ENCODE measurements at regions not wholly inside any gene's neighbourhood (a gene's known extent, or its start where the extent isn't known, plus 50 kb on each side); places are given as distances from the start of the nearest gene placed in this dataset.

DNA sequence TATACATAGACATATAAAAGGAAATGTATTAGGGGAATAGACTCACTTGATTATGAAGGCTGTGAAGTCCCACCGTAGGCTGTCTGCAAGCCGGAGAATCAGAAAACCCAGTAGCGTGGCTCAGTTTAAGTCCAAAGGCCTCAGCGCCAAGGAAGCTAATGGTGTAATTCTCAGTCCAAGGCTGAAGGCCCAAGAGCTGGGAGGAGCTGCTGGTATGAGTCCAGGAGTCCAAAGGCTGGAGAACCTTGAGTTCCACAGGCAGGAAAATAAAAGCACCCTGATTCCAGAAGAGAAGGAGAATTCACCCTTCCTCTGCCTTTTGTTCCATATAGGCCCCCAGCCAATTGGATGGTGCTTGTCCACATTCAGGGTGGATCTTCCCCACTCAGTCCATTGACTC, 166.2 kb upstream of the TAC1 start:
- no peak for DNase-seq (ENCODE audit: low spot score)
- intact Hi-C loops (cut with DNase I): no loop called here

DNA sequence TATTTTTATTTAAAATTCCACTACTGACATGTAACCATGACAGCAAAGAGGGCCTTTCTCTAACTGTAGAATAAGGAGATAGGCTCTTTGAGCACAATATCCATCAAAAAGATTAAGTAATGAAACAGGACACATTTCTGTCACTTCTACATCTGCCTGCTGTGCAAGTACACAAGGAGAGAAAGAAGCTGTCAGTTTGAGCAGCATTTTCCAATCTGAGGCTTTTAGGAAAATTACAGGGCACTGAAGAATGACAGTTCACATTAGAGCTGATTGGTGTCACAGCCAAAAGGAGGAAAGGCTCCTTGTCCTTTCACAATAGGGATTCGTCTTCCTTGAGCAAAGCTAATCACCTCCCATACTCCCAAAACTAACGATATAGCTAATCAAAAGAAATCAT, 158.8 kb upstream of the TAC1 start:
- no peak for DNase-seq (ENCODE audit: low spot score)
- intact Hi-C loops (cut with DNase I): no loop called here

DNA sequence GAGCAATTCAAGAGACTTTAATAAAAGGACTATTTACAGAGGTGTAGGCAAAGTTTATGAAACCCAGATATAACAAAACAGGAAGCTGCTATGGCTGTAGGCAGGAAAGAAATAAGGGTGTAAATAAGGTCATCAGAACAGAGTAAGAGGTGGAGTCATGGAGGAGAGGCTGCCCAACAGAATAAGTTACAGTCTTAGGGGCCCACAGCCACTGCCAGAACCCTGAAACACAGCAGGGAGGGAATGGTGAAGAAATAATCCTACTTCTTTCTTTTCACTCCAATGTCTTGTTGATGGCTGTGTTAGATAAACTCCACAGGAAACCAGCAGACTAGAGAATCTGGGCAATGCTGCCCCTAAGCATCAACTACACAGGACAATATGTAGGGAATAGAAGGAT, 155.8 kb upstream of the TAC1 start:
- intact Hi-C loops (cut with DNase I): no loop called here
- no peak for DNase-seq (ENCODE audit: low spot score)

DNA sequence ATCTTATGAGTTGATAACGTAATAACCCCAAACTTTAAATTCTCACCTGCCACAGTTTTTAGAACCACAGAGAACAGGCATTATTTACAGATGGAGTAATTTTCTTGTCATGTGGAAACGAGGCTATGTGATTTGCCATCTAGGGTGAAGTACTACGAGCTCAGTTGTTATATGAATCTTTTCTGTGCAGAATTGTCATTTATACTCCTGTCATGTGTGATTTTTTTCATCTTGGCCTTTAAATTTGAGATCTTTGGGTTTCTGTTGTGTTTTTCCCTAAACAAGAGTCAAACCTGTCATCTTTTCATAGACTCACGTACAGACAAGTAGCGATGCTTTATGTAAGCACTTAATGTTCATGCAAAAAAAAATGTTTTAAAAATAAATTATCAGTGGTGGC, 153.7 kb upstream of the TAC1 start:
- DNase-seq (ENCODE audit: low spot score): no peak
- intact Hi-C loops (cut with DNase I): no loop called here

DNA sequence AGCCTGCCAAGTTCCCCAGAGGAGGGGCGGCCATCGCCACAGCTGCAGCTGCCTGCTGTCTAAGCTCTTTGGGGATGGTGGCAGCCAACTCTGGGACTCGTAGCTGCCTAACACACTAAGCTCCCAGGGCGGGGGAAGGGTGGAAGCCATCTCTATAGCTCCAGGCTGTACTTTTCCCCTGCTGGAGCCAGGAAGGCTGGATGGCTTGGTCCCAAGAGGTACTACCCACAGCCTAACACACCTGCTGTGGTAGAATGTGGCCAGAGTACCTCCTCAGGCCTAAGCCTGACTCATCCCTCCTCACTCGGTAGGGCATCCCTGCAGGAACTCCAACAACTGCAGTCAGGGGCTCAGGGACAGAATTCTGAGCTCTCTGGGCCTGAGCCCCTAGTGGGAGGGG, 151.7 kb upstream of the TAC1 start:
- no peak for DNase-seq (ENCODE audit: low spot score)
- intact Hi-C loops (cut with DNase I): no loop called here

DNA sequence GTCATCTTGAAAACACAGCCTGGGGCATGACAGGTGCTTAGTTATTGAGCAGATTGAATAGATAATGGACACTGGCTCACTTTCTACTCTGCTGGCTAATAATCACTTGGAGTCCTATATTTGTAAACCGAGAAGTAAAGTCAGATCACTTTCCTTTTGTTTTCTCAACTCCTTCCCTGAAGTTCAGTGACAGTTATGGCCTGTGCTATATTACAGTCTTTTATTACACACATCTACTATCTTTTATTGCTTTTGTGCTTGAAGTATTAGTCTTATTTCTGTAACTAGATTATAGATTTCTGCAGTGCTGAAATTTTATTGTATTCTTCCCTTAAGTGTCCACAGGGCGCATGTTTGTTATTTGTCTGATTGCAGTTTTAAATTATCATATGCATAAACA, 136.4 kb upstream of the TAC1 start:
- intact Hi-C loops (cut with DNase I): no loop called here
- DNase-seq (ENCODE audit: low spot score): no peak

DNA sequence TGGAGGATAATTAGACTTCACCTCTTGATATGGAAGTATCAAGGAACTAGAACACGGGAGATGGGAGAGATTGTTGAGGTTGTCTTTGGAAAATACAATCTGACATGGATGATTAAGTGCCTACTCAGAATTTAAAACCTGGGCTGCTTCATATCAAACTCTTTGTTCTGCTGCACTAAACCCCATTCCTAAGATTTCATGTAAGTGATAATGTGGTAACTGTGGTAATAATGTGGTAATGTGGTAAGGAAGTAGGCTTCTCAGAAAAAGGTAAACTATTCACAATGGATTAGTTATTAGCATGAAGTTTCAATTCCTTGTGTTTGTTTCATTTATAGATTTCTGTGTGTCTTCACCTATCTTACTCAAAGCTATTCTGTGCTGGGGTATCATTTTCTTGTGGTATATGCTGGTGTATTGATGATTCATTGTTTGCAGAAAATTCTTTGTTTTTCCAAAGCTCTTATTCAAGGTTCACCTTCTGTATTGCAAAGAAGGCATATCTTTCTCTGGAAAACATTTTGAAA, 129.9 kb upstream of the TAC1 start:
- DNase-seq (ENCODE audit: low spot score): no peak
- intact Hi-C loops (cut with DNase I): no loop called here

DNA sequence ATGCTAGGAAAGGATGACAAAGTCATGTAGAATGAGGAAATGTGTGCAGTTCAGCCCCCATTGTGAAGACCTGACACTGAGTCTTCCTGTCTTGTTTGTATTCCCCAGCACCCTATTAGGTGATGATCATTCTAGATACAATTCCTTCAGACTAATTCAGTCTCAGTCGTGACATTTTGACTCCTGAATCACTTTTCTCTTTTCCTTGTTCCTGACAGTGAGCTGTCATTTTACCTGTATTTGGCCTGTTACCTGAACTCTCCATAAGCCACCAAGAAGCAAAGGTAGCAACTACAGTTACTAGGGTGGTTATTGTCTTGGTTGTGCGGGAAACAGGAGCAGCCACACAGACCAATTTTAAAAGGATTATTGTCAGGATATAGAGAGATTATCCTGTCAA, 111.4 kb upstream of the TAC1 start:
- intact Hi-C loops (cut with DNase I): no loop called here
- no peak for DNase-seq (ENCODE audit: low spot score)

DNA sequence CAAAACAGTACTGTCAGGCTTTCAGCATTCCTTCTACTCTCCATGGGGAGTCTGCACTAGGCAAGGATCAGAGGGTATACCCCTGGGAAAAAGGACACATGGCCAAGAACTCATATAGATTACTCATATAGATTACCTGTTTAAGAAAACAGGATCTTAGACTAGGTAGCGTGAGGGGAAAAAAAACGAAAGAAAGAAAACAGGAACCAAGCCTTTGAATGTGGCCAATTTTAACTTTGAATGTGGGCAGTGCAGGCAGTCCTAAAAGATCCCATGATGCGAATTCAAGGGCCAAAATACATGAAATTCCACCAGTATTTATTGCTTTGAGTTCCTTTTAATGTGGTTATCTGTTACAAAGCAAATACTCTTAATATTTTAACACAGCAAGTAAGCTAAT, 108.6 kb upstream of the TAC1 start:
- intact Hi-C loops (cut with DNase I): no loop called here
- no peak for DNase-seq (ENCODE audit: low spot score)

DNA sequence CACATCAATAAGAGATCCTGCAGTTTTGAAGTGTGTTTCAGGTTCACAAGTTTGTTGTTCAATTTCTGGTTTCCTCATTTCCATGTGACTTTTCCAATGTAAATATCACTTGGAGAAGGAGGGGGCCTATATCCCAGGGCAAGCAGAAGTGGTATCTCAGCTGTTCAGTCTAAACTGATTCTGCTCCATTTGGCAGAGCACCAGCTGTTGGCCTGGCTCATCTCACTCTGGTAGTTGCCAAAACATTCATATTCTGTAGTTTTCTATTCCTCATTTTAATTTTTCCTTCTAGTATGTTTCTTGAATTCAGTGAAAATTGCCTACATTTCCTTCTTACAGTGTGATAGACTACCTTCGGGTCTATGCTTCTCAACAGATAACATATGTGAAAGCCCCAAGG, 101.8 kb upstream of the TAC1 start:
- DNase-seq (ENCODE audit: low spot score): no peak
- intact Hi-C loops (cut with DNase I): no loop called here

DNA sequence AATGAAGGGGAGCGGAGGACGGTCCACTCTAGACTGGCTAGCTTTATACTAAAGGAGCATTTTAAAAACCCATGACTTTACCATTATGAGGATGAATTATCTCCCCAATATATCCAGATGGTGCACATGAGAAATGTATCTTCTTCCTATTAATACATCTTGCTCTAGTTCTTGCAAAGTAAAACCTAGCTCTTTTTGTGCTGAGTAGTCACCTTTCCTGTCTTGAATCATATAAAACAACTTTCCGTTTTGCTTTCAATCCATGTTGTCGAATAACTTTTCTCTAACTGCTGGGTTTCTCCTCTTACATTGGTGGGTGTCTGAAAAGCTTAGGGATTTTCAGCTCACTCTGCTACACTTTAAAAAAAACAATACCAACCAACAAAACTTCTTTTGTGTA, 96.3 kb upstream of the TAC1 start:
- no peak for DNase-seq (ENCODE audit: low spot score)
- intact Hi-C loops (cut with DNase I): no loop called here

DNA sequence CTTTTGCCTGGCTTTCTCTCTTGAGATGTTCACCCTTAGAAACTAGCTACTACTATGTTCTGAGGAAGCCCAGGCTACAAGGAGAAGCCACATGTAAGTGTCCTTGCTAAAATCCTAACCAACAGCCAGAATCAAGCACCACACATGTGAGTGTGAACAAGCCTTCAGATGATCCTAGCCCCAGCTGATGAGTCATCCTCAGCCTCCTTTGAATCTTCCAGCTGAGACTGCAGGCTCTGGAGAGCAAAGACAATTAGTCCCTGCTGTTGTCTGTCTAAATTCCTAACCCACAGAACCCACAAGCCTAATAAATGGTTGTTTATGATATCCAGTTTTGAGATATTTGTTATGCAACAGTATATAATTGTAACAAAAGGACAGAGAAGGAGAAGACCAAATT, 92.8 kb upstream of the TAC1 start:
- intact Hi-C loops (cut with DNase I): no loop called here
- no peak for DNase-seq (ENCODE audit: low spot score)

DNA sequence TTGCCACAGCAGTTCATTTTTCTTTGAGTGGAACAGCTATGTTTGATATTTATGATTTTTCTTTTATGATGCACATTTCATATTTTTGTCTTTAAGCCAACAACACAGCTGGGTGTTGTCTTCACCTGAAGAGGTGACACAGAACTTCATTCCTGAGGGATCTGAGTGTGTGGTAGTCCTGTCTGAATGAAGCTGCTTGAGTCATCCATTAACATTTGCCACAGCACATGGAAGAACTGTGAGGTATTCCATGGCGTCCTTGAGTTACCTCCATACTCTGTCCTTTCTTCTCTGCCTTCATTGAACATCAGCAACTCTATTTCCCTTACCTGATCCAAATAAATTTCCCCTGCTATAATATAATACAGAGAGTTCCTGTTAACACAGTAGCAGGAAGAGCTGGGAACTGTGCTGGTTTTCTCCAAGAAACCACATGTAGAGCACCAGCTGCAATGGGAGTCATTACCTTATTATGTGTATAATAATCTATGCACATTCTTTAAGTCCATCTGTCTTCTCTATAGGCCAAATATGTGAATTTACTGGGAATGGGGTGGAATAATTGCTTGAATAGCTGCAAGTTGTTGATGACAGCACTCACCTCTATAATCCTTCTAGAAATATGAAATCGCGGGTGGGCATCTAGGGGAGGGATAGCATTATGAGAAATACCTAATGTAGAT, 72.4 kb upstream of the TAC1 start:
- DNase-seq (ENCODE audit: low spot score): no peak
- intact Hi-C loops (cut with DNase I): loop anchor here in 1 of 2 donors (1.0 kb wide), 1 partner anchor 24 kb away; no protein-coding TSS in a partner anchor

DNA sequence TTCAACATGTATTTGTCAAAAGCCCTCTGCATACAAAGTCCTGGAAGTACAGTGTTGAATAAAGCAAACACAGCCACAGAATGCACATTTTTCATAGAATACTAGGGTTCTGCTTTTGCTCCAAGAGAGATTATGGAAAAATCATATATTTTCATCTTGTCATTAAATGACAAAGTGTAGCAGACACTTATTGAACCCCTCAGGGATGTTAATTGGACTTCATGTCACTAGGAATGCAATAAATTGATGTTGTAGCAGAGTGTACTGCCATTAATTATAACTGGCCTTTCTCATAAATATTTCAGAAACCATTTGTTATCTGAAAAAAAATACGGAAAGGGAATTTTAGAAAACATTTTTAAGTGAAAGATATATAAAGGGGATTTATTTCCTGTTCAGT, 64.5 kb upstream of the TAC1 start:
- DNase-seq (ENCODE audit: low spot score): no peak
- intact Hi-C loops (cut with DNase I): no loop called here

DNA sequence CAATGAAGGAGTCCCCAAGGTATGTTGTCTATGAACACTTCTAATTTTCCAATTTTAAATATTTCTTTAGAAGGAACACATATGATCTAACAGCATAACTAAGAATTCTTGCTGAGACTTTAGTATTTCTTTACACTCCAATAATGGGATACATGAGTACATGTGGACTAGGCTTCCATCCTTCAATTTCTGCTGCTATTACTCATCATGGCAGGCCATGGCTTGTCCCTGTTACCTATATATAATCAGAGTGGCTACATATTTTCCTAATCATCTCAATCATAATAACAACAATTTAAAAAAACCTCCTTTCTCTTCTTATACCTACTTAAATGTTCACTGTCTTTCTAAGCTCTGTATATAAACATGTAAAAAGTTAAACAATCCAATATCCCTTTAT, 60.3 kb upstream of the TAC1 start:
- no peak for DNase-seq (ENCODE audit: low spot score)
- intact Hi-C loops (cut with DNase I): no loop called here

DNA sequence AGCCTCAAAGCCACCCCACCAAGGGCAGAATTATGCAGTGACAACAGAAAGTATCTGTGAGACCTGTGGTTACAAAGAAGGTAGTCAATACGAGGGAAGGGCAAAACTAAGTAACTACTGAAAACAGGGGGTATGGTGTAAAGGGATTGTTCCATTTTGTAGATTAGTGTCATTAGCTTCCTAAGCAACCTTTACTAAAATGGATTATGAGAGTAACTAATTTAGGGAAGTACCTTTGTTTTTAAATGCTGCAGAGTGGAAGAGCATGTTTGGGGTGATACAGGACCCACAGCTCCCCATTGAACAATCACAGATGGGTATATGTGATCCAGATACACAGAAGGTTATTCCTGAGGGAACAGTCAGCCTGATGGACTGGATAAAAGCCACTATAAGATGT, 51.3 kb upstream of the TAC1 start:
- intact Hi-C loops (cut with DNase I): no loop called here
- DNase-seq (ENCODE audit: low spot score): no peak

Measured in posterior vena cava (tissue), 2 donors.